Lung (tissue), 11 donors: ENCODE measurements at regions not wholly inside any gene's neighbourhood (a gene's known extent, or its start where the extent isn't known, plus 50 kb on each side); places are given as distances from the start of the nearest gene placed in this dataset.

ENCODE experiments used
- ATAC-seq: fragments of 200-7000 bp; cut with Tn5 transposase; one replicate; pipeline ENCODE4 v1.9.1; 2020; ENCODE audit warnings: moderate number of reproducible peaks; ENCODE audit not compliant: insufficient read depth, low FRiP score
- DNase-seq, 3 donors: peaks; one replicate each; pipeline ENCODE4 v3.0.0-alpha.2; 2013 to 2017
- H3K27ac ChIP-seq, 2 donors: one replicate each; pipeline ENCODE4 v1.5.1; 2013; ENCODE audit warnings: mild to moderate bottlenecking in 2 of 2, moderate library complexity in 2 of 2, control low read depth in 1 of 2, inconsistent platforms in 1 of 2, low read depth in 1 of 2, low read length in 1 of 2
- H3K27me3 ChIP-seq, 3 donors: one replicate each; pipeline ENCODE4 v1.5.1; 2013; ENCODE audit warnings: low read length in 2 of 3; ENCODE audit not compliant: control insufficient read depth in 3 of 3, insufficient read depth in 3 of 3
- H3K36me3 ChIP-seq, 4 donors: one replicate each; pipeline ENCODE4 v1.5.1; 2013; ENCODE audit warnings: low read length in 4 of 4, mild to moderate bottlenecking in 1 of 4, moderate library complexity in 1 of 4; ENCODE audit not compliant: control insufficient read depth in 4 of 4, insufficient read depth in 4 of 4
- H3K4me1 ChIP-seq, 5 donors: one replicate each; pipeline ENCODE4 v1.5.1; 2013; ENCODE audit warnings: low read length in 5 of 5, mild to moderate bottlenecking in 2 of 5, moderate library complexity in 1 of 5; ENCODE audit not compliant: control insufficient read depth in 5 of 5, insufficient read depth in 5 of 5
- H3K4me3 ChIP-seq: one replicate; pipeline ENCODE4 v1.5.1; 2013; ENCODE audit warnings: mild to moderate bottlenecking, control low read depth, moderate library complexity
- H3K9ac ChIP-seq, 2 donors: one replicate each; pipeline ENCODE4 v1.5.1; 2013; ENCODE audit warnings: low read length in 2 of 2, control low read depth in 1 of 2; ENCODE audit not compliant: insufficient read depth in 1 of 2
- H3K9me3 ChIP-seq, 4 donors: one replicate each; pipeline ENCODE4 v1.5.1; 2013; ENCODE audit warnings: low read length in 3 of 4, mild to moderate bottlenecking in 1 of 4, moderate library complexity in 1 of 4; ENCODE audit not compliant: control insufficient read depth in 4 of 4, insufficient read depth in 3 of 4
- WGBS, 2 donors: extraction: QIAGEN DNeasy Blood & Tissue Kit; methylation state at CpG; one replicate each; pipeline ENCODE4 v1.1.7; 2013; 5-methylcytosine and 5-hydroxymethylcytosine counted together
- TF ChIP-seq, protein P1 (sequence below): IDR thresholded peaks from 2 replicates; pipeline ENCODE4 v1.5.1; 2012; ENCODE audit warnings: mild to moderate bottlenecking; ENCODE audit errors: control extremely low read depth, extremely low read depth
- donor health status: control.
- donor health status: control.
- donor health status: Bipolar disorder and iron deficiency.
- donor health status: healthy.
- donor health status: DM: yes; HTN: yes; CAD: no.

DNA sequence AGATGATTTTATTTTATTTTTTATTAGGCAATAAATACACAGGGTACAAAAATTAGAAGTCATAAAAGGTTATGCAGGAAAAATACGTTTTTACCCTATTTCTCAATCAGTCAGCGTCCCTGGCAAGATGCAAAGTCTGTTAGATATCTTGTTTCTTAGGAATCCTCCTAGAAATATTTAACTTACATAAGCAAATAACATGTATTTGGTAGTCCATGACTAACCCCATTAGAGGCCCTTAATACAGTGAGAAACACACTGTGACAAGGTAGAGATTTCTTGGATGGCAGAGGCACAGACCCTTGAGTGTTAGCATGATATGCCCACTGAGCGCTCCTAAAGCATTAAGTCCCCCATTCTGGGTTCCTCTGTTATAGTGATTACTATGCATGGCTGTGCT lies 121.2 kb upstream of the ADAMTSL1 start:
- H3K4me3 ChIP-seq, result no peak overlapping the region
- ATAC-seq (no peak), DNase-seq (no peak)
- H3K4me1 ChIP-seq, result peaks cover 0 to 4% (median 0%) of the 10 kb centered on the region in 5 donors
- H3K9ac ChIP-seq, result no peak overlapping the region
- H3K9me3 ChIP-seq, result no peaks in the 10 kb centered on the region
- no peak overlapping the region for H3K27ac ChIP-seq
- WGBS, 2 donors, result 73 to 90% methylated on average over 3 of the region's 3 CpGs
- TF ChIP-seq, protein P1, sequence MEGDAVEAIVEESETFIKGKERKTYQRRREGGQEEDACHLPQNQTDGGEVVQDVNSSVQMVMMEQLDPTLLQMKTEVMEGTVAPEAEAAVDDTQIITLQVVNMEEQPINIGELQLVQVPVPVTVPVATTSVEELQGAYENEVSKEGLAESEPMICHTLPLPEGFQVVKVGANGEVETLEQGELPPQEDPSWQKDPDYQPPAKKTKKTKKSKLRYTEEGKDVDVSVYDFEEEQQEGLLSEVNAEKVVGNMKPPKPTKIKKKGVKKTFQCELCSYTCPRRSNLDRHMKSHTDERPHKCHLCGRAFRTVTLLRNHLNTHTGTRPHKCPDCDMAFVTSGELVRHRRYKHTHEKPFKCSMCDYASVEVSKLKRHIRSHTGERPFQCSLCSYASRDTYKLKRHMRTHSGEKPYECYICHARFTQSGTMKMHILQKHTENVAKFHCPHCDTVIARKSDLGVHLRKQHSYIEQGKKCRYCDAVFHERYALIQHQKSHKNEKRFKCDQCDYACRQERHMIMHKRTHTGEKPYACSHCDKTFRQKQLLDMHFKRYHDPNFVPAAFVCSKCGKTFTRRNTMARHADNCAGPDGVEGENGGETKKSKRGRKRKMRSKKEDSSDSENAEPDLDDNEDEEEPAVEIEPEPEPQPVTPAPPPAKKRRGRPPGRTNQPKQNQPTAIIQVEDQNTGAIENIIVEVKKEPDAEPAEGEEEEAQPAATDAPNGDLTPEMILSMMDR, result no peak
- no peaks in the 10 kb centered on the region for H3K36me3 ChIP-seq
- no peaks in the 10 kb centered on the region for H3K27me3 ChIP-seq

DNA sequence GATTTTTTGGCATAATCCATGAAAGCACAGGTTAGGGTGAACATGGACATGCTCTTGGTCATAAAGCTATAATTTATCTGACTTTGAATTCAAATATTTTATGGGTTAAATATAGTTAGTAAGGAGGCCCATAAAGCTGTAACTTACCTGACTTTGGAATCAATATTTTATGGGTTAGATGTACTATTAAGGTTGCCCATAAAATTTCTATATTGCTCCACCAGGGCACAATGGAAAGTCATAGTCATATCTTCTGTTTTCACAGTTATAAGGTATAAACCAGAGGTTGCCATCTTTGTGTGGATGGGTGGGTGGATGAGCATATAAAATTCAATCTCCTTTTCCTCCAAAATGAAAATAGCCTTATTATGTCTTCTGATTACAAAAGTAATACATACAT lies 120.5 kb upstream of the ADAMTSL1 start:
- Histone ChIP-seq H3K27me3 (no peaks in the 10 kb centered on the region), H3K36me3 (no peaks in the 10 kb centered on the region), H3K27ac (no peak overlapping the region), H3K4me3 (no peak overlapping the region), H3K4me1 (peaks cover 0 to 4% (median 0%) of the 10 kb centered on the region in 5 donors), H3K9ac (no peak overlapping the region), H3K9me3 (no peaks in the 10 kb centered on the region)
- no peak for DNase-seq
- TF ChIP-seq, protein P1, result no peak
- no peak for ATAC-seq

DNA sequence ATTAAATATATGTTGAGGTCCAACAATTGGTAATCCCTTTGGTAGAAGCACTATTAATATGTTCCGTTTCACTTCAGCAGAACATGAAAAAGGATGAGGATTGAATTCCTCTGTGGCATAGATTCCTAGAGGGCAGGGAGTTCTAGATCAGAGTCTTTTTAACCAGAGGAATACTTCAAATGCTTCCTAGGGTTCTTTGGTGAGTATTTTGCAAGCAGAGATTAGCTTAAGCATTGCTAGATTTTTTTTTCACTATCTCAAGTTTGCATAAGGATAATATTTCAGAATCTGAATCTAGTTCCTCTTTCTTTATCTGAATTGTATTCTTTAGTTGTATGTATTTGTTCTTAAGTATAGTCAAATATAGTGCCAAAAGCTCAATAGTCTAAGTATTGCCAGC lies 116.6 kb upstream of the ADAMTSL1 start:
- ATAC-seq (no peak), DNase-seq (no peak)
- WGBS, 2 donors, result 78 to 87% methylated on average over 1 of the region's 1 CpG
- TF ChIP-seq, protein P1, result no peak
- no peak overlapping the region for H3K9ac ChIP-seq
- H3K27ac ChIP-seq, result no peak overlapping the region
- no peaks in the 10 kb centered on the region for H3K9me3 ChIP-seq
- no peaks in the 10 kb centered on the region for H3K36me3 ChIP-seq
- H3K27me3 ChIP-seq, result no peaks in the 10 kb centered on the region
- H3K4me3 ChIP-seq, result no peak overlapping the region
- H3K4me1 ChIP-seq, result peaks cover 0 to 25% (median 3%) of the 10 kb centered on the region in 5 donors

DNA sequence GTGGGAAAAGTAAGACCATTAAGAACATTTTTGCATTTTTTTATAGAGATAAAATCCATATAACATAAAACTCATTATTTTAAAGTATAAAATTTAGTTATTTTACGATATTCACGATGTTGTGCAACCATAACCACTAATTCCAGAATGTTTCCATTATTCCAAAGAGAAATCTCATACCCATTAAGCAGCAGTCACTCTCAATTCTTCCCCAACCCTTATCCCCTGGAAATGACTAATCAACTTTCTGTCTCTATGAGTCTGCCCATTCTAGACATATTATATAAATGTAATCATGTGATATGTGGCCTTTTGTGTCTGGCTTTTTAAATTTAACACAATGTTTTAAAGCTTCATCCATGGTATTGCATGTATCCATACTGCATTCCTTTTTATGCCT lies 115.6 kb upstream of the ADAMTSL1 start:
- 93 to 96% methylated on average over 2 of the region's 2 CpGs for WGBS, 2 donors

More for the DNA sequence above, 115.6 kb upstream of the ADAMTSL1 start:
- no peak for DNase-seq
- no peak overlapping the region for H3K4me3 ChIP-seq
- no peaks in the 10 kb centered on the region for H3K9me3 ChIP-seq
- no peak overlapping the region for H3K27ac ChIP-seq
- H3K27me3 ChIP-seq, result no peaks in the 10 kb centered on the region
- H3K9ac ChIP-seq, result no peak overlapping the region
- peaks cover 0 to 35% (median 9%) of the 10 kb centered on the region in 5 donors for H3K4me1 ChIP-seq
- no peaks in the 10 kb centered on the region for H3K36me3 ChIP-seq
- no peak for ATAC-seq
- TF ChIP-seq, protein P1, result no peak
